ENCODE measurements at regions not wholly inside any gene's neighbourhood (a gene's known extent, or its start where the extent isn't known, plus 50 kb on each side); places are given as distances from the start of the nearest gene placed in this dataset.

GRCh38 chr21:14718951-14719350, 172.8 kb upstream of the SAMSN1 start:
- DNase-seq = no peak

- no peak for DNase-seq
These were observed 170.8 kb upstream of the SAMSN1 start for GRCh38 chr21:14716761-14717396.

- no peak for DNase-seq
These were observed 167.0 kb upstream of the SAMSN1 start for GRCh38 chr21:14713109-14713508.

- DNase-seq = no peak
These were observed 166.1 kb upstream of the SAMSN1 start for GRCh38 chr21:14712121-14712715.

GRCh38 chr21:14711287-14711686, 165.2 kb upstream of the SAMSN1 start:
- no peak for DNase-seq

- DNase-seq = no peak
These were observed 161.5 kb upstream of the SAMSN1 start for GRCh38 chr21:14707511-14708020.

- DNase-seq = no peak
These were observed 160.8 kb upstream of the SAMSN1 start for GRCh38 chr21:14706712-14707510.

- DNase-seq = no peak
These were observed 153.6 kb upstream of the SAMSN1 start for GRCh38 chr21:14699433-14700407.

- no peak for DNase-seq
These were observed 151.7 kb upstream of the SAMSN1 start for GRCh38 chr21:14697769-14698168.

GRCh38 chr21:14694817-14695216, 148.7 kb upstream of the SAMSN1 start:
- DNase-seq = no peak

GRCh38 chr21:14693997-14694396, 147.9 kb upstream of the SAMSN1 start:
- DNase-seq = no peak

GRCh38 chr21:14691914-14692313, 145.8 kb upstream of the SAMSN1 start:
- DNase-seq = no peak

GRCh38 chr21:14690886-14691285, 144.8 kb upstream of the SAMSN1 start:
- peak in 1 of 2 donors; percentile 63 for DNase-seq

- no peak for DNase-seq
These were observed 142.8 kb upstream of the SAMSN1 start for GRCh38 chr21:14688936-14689335.

- no peak for DNase-seq
These were observed 142.3 kb upstream of the SAMSN1 start for GRCh38 chr21:14688412-14688811.

- peak; percentile 69 to 82 for DNase-seq
These were observed 141.1 kb upstream of the SAMSN1 start for GRCh38 chr21:14687268-14687625.

- DNase-seq = peak in 1 of 2 donors; percentile 29
These were observed 140.6 kb upstream of the SAMSN1 start for GRCh38 chr21:14686466-14687267.

- DNase-seq = peak; percentile 82 to 85
These were observed 139.5 kb upstream of the SAMSN1 start for GRCh38 chr21:14685568-14685967.

GRCh38 chr21:14684071-14684470, 138.0 kb upstream of the SAMSN1 start:
- DNase-seq = no peak

GRCh38 chr21:14683063-14683462, 136.9 kb upstream of the SAMSN1 start:
- peak in 1 of 2 donors; percentile 28 for DNase-seq

- DNase-seq = peak; percentile 54 to 81
These were observed 133.0 kb upstream of the SAMSN1 start for GRCh38 chr21:14678973-14679574.

Data from inflammatory macrophage treated with lipopolysaccharide for 1 hour (primary cell).